Adrenal gland (tissue), 9 donors: ENCODE measurements at regions not wholly inside any gene's neighbourhood (a gene's known extent, or its start where the extent isn't known, plus 50 kb on each side); places are given as distances from the start of the nearest gene placed in this dataset.

ENCODE experiments used
- DNase-seq, 7 donors: peaks; one replicate each; pipeline ENCODE4 v3.0.0-alpha.2; 2019 to 2020
- H3K27ac ChIP-seq, 5 donors: fragments of 200-600 bp; sonication (generic) in 4 of 5; 1 replicate in 3 of 5; 2 replicates in 2 of 5; pipeline versions ENCODE4 v1.5.1 to v1.8.0; 2016 to 2020; ENCODE audit warnings: mild to moderate bottlenecking in 1 of 5
- H3K27me3 ChIP-seq: fragments of 200-600 bp; 2 replicates; pipeline ENCODE4 v1.8.0; 2021
- H3K36me3 ChIP-seq, 2 donors: fragments of 200-600 bp; replicated peaks in 1 of 2; 1 replicate in 1 of 2; 2 replicates in 1 of 2; pipeline versions ENCODE4 v1.5.1 to v1.8.0; 2018 to 2022
- H3K4me1 ChIP-seq, 2 donors: fragments of 200-600 bp; replicated peaks in 1 of 2; 1 replicate in 1 of 2; 2 replicates in 1 of 2; pipeline versions ENCODE4 v1.5.1 to v1.8.0; 2018 to 2021
- H3K4me3 ChIP-seq, 4 donors: fragments of 200-600 bp; sonication (generic) in 3 of 4; one replicate each; pipeline ENCODE4 v1.5.1; 2016 to 2018
- H3K9me3 ChIP-seq, 3 donors: fragments of 200-600 bp; sonication (generic) in 1 of 3; replicated peaks in 1 of 3; 1 replicate in 2 of 3; 2 replicates in 1 of 3; pipeline versions ENCODE4 v1.5.1 to v1.8.0; 2016 to 2021
- CTCF ChIP-seq, 6 experiments: fragments of 450-650 bp in 4 of 6; fragments of 200-600 bp in 2 of 6; sonication (generic) in 1 of 6; IDR thresholded peaks; 1 replicate in 5 of 6; 2 replicates in 1 of 6; pipeline versions ENCODE4 v1.5.1 to v1.8.0; 2016 to 2021; ENCODE audit warnings: antibody characterized with exemption in 6 of 6, mild to moderate bottlenecking in 2 of 6, moderate library complexity in 1 of 6
- POLR2A ChIP-seq, 2 donors: fragments of 450-650 bp; IDR thresholded peaks; one replicate each; pipeline ENCODE4 v1.6.1; 2017; ENCODE audit warnings: antibody characterized with exemption in 2 of 2, mild to moderate bottlenecking in 2 of 2, moderate library complexity in 1 of 2
- WGBS, 4 donors: extraction: QIAGEN DNeasy Blood & Tissue Kit in 2 of 4; methylation state at CpG; one replicate each; pipeline versions ENCODE4 v1.1.5 to v1.1.7; 2013 to 2017; 5-methylcytosine and 5-hydroxymethylcytosine counted together
- intact Hi-C, 2 donors: fragments of 100-400 bp; cut with DNase I; formaldehyde crosslinking; loops; one replicate each; pipeline versions ENCODE4 v1.14.1 to v1.15.0; 2022 to 2023
- donor health status: healthy with polysubstance abuse.
- donor health status: Bipolar disorder and iron deficiency.
- donor health status: DM: yes; HTN: yes; CAD: no.
- donor health status: DM: no; HTN: no; CAD: no.
- donor health status: DM: no; HTN: no; CAD: no.

GRCh38 chr10:29171717-29172116 lies 117.2 kb upstream of the LYZL1 start:
- no peaks in the 10 kb centered on the region for H3K36me3 ChIP-seq
- no peak overlapping the region for H3K27ac ChIP-seq
- H3K9me3 ChIP-seq = no peaks in the 10 kb centered on the region
- no peaks in the 10 kb centered on the region for H3K4me1 ChIP-seq
- intact Hi-C loops = no loop called here
- TF ChIP-seq POLR2A (IDR thresholded peaks at IDR 0.05) (no peak), CTCF (IDR thresholded peaks at IDR 0.05) (no peak)
- no peak overlapping the region for H3K4me3 ChIP-seq
- H3K27me3 ChIP-seq = no peaks in the 10 kb centered on the region
- DNase-seq = no peak
- 67 to 80% (median 69%) methylated on average over 9 of the region's 9 CpGs for WGBS, 4 donors

- WGBS, 4 donors = 65 to 83% (median 75%) methylated on average over 2 of the region's 2 CpGs
- no peaks in the 10 kb centered on the region for H3K4me1 ChIP-seq
These were observed 114.5 kb upstream of the LYZL1 start for GRCh38 chr10:29174389-29174788.

GRCh38 chr10:29176845-29177832 lies 111.7 kb upstream of the LYZL1 start:
- Histone ChIP-seq H3K27ac (no peak overlapping the region), H3K4me1 (no peaks in the 10 kb centered on the region), H3K27me3 (peaks cover 8% of the 10 kb centered on the region), H3K4me3 (no peak overlapping the region), H3K36me3 (no peaks in the 10 kb centered on the region), H3K9me3 (no peaks in the 10 kb centered on the region)
- WGBS, 4 donors = 40 to 47% (median 44%) methylated on average over 7 of the region's 7 CpGs
- DNase-seq = no peak
- intact Hi-C loops = no loop called here
- TF ChIP-seq POLR2A (IDR thresholded peaks at IDR 0.05) (no peak), CTCF (IDR thresholded peaks at IDR 0.05) (no peak)

More at GRCh38 chr10:29174389-29174788, 114.5 kb upstream of the LYZL1 start:
- DNase-seq = no peak
- Histone ChIP-seq H3K9me3 (no peaks in the 10 kb centered on the region), H3K36me3 (no peaks in the 10 kb centered on the region), H3K27ac (no peak overlapping the region), H3K27me3 (no peaks in the 10 kb centered on the region), H3K4me3 (no peak overlapping the region)
- intact Hi-C loops = no loop called here
- TF ChIP-seq CTCF (IDR thresholded peaks at IDR 0.05) (no peak), POLR2A (IDR thresholded peaks at IDR 0.05) (no peak)

GRCh38 chr10:29181936-29182335 lies 106.9 kb upstream of the LYZL1 start:
- no peaks in the 10 kb centered on the region for H3K36me3 ChIP-seq
- no peak for DNase-seq
- intact Hi-C loops = no loop called here
- TF ChIP-seq CTCF (IDR thresholded peaks at IDR 0.05) = no peak
- no peak for TF ChIP-seq POLR2A (IDR thresholded peaks at IDR 0.05)
- no peak overlapping the region for H3K27ac ChIP-seq
- peaks cover 8% of the 10 kb centered on the region for H3K27me3 ChIP-seq
- 65 to 69% (median 67%) methylated on average over 6 of the region's 6 CpGs for WGBS, 4 donors
- no peaks in the 10 kb centered on the region for H3K4me1 ChIP-seq
- H3K4me3 ChIP-seq = no peak overlapping the region
- no peaks in the 10 kb centered on the region for H3K9me3 ChIP-seq
